BLaER1 treated with 17β-estradiol and CSF1 and Interleukin-3, amounts not matched to agents 10 nM and 100 nM (cell line): ENCODE measurements at regions not wholly inside any gene's neighbourhood (a gene's known extent, or its start where the extent isn't known, plus 50 kb on each side); places are given as distances from the start of the nearest gene placed in this dataset.
A peak's percentile ranks its signal among the peaks of the same experiment; 100 is the strongest.

Experiments
- H3K27ac ChIP-seq, 11 experiments: shearing (Covaris generic); formaldehyde crosslinking; 2 replicates each; pipeline ENCODE4 v1.8.1; 2022
- H3K27me3 ChIP-seq, 11 experiments: shearing (Covaris generic); formaldehyde crosslinking; 2 replicates each; pipeline ENCODE4 v1.8.1; 2022
- H3K36me3 ChIP-seq, 11 experiments: shearing (Covaris generic); formaldehyde crosslinking; 2 replicates each; pipeline ENCODE4 v1.8.1; 2022
- H3K4me1 ChIP-seq, 10 experiments: shearing (Covaris generic); formaldehyde crosslinking; 2 replicates each; pipeline ENCODE4 v1.8.1; 2022
- H3K4me2 ChIP-seq, 11 experiments: shearing (Covaris generic); formaldehyde crosslinking; 2 replicates each; pipeline ENCODE4 v1.8.1; 2022
- H3K4me3 ChIP-seq, 10 experiments: shearing (Covaris generic); formaldehyde crosslinking; 2 replicates each; pipeline ENCODE4 v1.8.1; 2022
- H3K9ac ChIP-seq, 11 experiments: shearing (Covaris generic); formaldehyde crosslinking; 2 replicates each; pipeline ENCODE4 v1.8.1; 2022
- H3K9me3 ChIP-seq, 11 experiments: shearing (Covaris generic); formaldehyde crosslinking; replicated peaks in 1 of 11; 2 replicates each; pipeline ENCODE4 v1.8.1; 2022
- H4K20me1 ChIP-seq, 11 experiments: shearing (Covaris generic); formaldehyde crosslinking; 2 replicates each; pipeline ENCODE4 v1.8.1; 2022
- Cebpa-rat ChIP-seq, 11 experiments: shearing (Covaris generic); IDR thresholded peaks; 2 replicates each; pipeline ENCODE4 v1.8.1; 2022

DNA sequence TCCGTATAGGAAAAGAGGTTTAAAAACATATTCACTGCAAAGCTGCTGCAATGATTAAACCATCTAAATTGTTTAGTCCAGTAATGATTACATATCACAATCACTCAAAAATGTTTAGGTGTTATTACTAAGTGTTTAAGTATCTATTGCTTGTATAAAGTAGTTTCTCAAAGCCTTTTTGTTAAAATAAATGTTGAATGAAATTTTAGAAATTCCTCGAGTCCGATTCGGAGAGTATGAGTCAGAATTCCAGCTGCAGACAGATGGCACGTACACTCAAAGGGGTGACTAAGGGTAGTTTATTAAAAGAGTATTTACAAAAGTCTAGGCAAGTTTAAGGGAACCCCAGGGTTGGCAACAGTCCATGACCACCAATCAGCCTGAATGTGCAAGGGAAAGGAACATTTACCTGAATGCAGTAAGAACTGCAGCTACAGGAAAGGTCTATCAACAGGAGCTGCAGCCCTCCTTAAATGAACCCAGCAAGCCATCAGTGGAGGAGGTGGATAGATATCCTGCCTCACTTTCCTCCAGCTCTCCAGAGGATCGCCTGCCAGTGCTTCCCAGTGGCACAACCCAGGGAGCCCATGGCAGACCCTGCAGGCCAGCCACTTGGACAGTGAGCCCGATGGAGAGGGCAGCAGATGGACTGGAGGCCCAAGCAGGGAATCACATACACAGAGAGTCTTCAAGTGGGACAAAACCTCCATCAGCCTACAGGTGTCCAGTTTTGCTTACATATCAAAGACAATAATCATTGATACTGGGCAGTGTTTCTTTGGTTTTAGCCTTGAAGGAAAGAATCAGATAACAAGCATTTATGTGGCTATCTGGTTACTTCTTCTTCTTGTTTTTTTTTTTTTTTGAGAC, 92.1 kb upstream of the SLC44A3 start:
- peaks cover 0 to 6% (median 0%) of the 10 kb centered on the region in 11 experiments; a peak in 2 of 22 replicates for H3K9me3 ChIP-seq
- H3K27ac ChIP-seq, result no peak overlapping the region
- no peak overlapping the region for H3K9ac ChIP-seq
- no peaks in the 10 kb centered on the region for H4K20me1 ChIP-seq
- no peak overlapping the region for H3K4me3 ChIP-seq
- H3K4me2 ChIP-seq, result no peak overlapping the region
- no peaks in the 10 kb centered on the region for H3K36me3 ChIP-seq
- H3K27me3 ChIP-seq, result no peaks in the 10 kb centered on the region
- TF ChIP-seq Cebpa-rat (IDR thresholded peaks at IDR 0.05), result no peak
- H3K4me1 ChIP-seq, result peaks cover 0 to 17% (median 0%) of the 10 kb centered on the region in 10 experiments; a peak in 7 of 20 replicates

DNA sequence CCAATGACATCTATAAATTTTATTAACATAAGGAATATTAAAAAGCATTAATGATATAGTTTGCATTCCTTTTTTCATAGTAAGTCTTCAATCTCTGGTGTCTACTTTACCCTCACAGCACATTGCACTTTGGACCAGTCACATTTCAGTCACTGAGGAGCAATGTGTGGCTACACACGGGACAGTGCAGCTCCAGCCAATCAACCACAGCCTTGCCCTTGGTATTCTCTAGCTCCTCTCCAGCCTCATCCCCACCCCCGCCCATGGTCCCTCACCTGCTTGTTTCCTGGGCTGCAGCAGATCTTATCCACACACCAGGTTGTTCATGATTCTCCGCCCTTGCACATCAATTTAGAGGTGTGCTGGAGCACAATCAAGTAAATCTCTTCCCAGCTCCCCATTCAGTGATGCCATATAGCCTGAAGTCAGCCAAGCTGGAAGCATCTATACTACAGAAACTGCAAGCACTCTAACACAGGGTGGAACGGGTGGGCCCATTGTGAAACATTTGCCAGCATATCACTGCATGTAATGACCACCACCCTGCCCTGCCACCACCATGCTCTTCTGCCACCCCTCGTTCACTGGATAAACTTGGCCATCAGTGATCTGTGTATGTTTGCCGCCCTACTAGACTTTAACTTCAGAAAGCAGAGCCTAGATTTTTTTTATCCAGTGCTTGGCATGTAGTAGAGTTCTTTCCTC, 93.0 kb upstream of the SLC44A3 start:
- Histone ChIP-seq H4K20me1 (no peaks in the 10 kb centered on the region), H3K4me1 (peaks cover 4 to 26% (median 8%) of the 10 kb centered on the region in 10 experiments), H3K27ac (no peak overlapping the region), H3K9ac (no peak overlapping the region), H3K9me3 (peaks cover 0 to 6% (median 0%) of the 10 kb centered on the region in 11 experiments; a peak in 2 of 22 replicates), H3K27me3 (no peaks in the 10 kb centered on the region), H3K4me2 (no peak overlapping the region), H3K4me3 (no peak overlapping the region), H3K36me3 (no peaks in the 10 kb centered on the region)
- no peak for TF ChIP-seq Cebpa-rat (IDR thresholded peaks at IDR 0.05)

DNA sequence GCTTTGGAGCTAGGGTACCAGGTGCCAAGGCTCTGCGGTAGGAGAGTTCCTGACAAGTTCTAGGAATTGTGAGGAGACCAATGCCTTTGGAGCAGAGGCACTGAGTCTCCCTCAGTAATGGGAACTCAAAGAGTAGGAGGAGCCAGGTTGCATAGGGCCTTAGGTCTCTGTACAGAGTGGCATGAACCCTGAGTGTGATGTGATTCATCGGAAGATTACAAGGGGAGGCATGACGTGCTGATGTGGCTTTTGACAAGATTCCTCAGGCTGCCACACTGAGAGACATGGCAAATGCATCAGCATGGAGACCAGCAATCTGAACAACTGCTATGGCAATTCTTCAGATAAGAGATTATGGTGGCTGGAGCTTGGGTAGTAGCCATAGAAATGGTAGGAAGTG, 94.6 kb upstream of the SLC44A3 start:
- H3K36me3 ChIP-seq, result no peaks in the 10 kb centered on the region
- peaks cover 0 to 6% (median 0%) of the 10 kb centered on the region in 11 experiments; a peak in 2 of 22 replicates for H3K9me3 ChIP-seq
- no peak overlapping the region for H3K9ac ChIP-seq
- no peaks in the 10 kb centered on the region for H4K20me1 ChIP-seq
- no peak overlapping the region for H3K27ac ChIP-seq
- H3K4me1 ChIP-seq, result peaks cover 20 to 42% (median 24%) of the 10 kb centered on the region in 10 experiments
- no peak overlapping the region for H3K4me3 ChIP-seq
- H3K4me2 ChIP-seq, result no peak overlapping the region
- TF ChIP-seq Cebpa-rat (IDR thresholded peaks at IDR 0.05), result no peak
- no peaks in the 10 kb centered on the region for H3K27me3 ChIP-seq

- peaks cover 33 to 59% (median 38%) of the 10 kb centered on the region in 10 experiments for H3K4me1 ChIP-seq
- no peaks in the 10 kb centered on the region for H3K36me3 ChIP-seq
- peak overlapping the region in 4 of 11 experiments; percentile 0 to 86 (median 14); a peak in 4 of 22 replicates for H3K4me2 ChIP-seq
- H3K4me3 ChIP-seq, result no peak overlapping the region
- no peaks in the 10 kb centered on the region for H4K20me1 ChIP-seq
- no peak overlapping the region for H3K9ac ChIP-seq
- no peak for TF ChIP-seq Cebpa-rat (IDR thresholded peaks at IDR 0.05)
- H3K9me3 ChIP-seq, result no peaks in the 10 kb centered on the region
- H3K27me3 ChIP-seq, result no peaks in the 10 kb centered on the region
- H3K27ac ChIP-seq, result peak overlapping the region in 6 of 11 experiments; percentile 30 to 85 (median 81); a peak in 8 of 22 replicates
Measured at GRCh38 chr1:94723894-94724293, 96.3 kb upstream of the SLC44A3 start.

- Histone ChIP-seq H3K4me2 (peak overlapping the region in 3 of 11 experiments; percentile 0 to 86 (median 24); a peak in 3 of 22 replicates), H3K27me3 (no peaks in the 10 kb centered on the region), H3K36me3 (no peaks in the 10 kb centered on the region), H4K20me1 (no peaks in the 10 kb centered on the region), H3K27ac (peak overlapping the region in 6 of 11 experiments; percentile 30 to 85 (median 81); a peak in 11 of 22 replicates), H3K9ac (no peak overlapping the region), H3K4me1 (peaks cover 33 to 61% (median 38%) of the 10 kb centered on the region in 10 experiments), H3K4me3 (no peak overlapping the region), H3K9me3 (no peaks in the 10 kb centered on the region)
- TF ChIP-seq Cebpa-rat (IDR thresholded peaks at IDR 0.05), result no peak
Measured at GRCh38 chr1:94723463-94723862, 96.7 kb upstream of the SLC44A3 start.

DNA sequence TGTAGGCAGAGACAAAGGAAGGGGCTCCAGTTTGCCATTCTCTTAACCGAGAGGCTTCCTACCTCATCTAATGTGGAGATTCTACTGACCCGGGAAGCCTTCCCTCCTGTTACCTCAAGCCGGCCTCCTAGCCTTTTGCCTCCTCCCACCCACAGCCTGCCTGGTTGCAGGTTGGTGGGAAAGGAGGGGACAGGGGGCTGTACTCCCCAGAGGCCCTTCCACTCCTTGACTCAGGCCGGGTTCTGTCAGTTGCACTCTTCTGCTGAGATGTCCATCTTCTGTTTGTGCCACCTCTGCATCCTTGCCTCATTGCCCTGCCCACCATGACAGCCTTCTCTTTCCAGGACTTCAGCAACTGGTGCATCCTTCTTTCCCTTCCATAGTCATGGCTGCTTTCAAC, 98.0 kb upstream of the SLC44A3 start:
- H3K4me3 ChIP-seq, result no peak overlapping the region
- H3K36me3 ChIP-seq, result no peaks in the 10 kb centered on the region
- no peak for TF ChIP-seq Cebpa-rat (IDR thresholded peaks at IDR 0.05)
- peak overlapping the region; percentile 63 to 86 (median 79) for H3K4me2 ChIP-seq
- peak overlapping the region in 9 of 11 experiments; percentile 3 to 67 (median 50); a peak in 15 of 22 replicates for H3K9ac ChIP-seq
- H3K4me1 ChIP-seq, result peaks cover 33 to 70% (median 44%) of the 10 kb centered on the region in 10 experiments
- H4K20me1 ChIP-seq, result no peaks in the 10 kb centered on the region
- H3K9me3 ChIP-seq, result peaks cover 0 to 3% (median 0%) of the 10 kb centered on the region in 11 experiments; a peak in 1 of 22 replicates
- H3K27ac ChIP-seq, result peak overlapping the region in 9 of 11 experiments; percentile 71 to 85 (median 81); a peak in 18 of 22 replicates
- H3K27me3 ChIP-seq, result no peaks in the 10 kb centered on the region

DNA sequence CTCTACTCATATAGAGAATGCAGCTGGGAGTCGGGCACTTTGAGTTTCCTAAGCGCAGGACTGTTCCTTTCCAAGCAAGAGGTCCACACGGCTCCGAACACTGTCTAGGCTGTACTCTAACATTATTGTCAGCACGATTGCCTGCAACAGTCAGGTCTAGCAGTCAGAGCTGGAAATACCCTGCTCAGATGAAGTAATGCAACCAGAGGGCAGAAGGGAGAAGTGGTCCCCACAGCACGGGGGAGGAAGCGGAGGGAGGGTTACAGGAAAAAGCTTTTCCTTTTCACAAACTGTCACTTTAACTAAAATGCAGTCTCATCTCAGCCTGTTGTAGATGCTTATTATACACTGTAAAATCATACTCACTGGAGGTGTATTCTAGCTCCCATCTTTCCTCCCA, 98.9 kb upstream of the SLC44A3 start:
- Histone ChIP-seq H3K4me3 (peak overlapping the region in 4 of 10 experiments; percentile 2 to 17 (median 9); a peak in 4 of 20 replicates), H3K36me3 (no peaks in the 10 kb centered on the region), H3K27ac (peak overlapping the region in 10 of 11 experiments; percentile 61 to 85 (median 80); a peak in 20 of 22 replicates), H3K9me3 (peaks cover 0 to 3% (median 0%) of the 10 kb centered on the region in 11 experiments; a peak in 1 of 22 replicates), H4K20me1 (no peaks in the 10 kb centered on the region), H3K4me1 (peaks cover 34 to 79% (median 53%) of the 10 kb centered on the region in 10 experiments), H3K4me2 (peak overlapping the region; percentile 63 to 86 (median 79)), H3K27me3 (no peaks in the 10 kb centered on the region), H3K9ac (peak overlapping the region in 9 of 11 experiments; percentile 2 to 67 (median 56); a peak in 16 of 22 replicates)
- peak in 9 of 11 experiments; percentile 16 to 92 (median 66); a peak in 15 of 22 replicates for TF ChIP-seq Cebpa-rat (IDR thresholded peaks at IDR 0.05)

- H3K27me3 ChIP-seq, result no peaks in the 10 kb centered on the region
- H3K4me2 ChIP-seq, result peak overlapping the region; percentile 63 to 86 (median 79)
- H3K4me1 ChIP-seq, result peaks cover 40 to 90% (median 59%) of the 10 kb centered on the region in 10 experiments
- no peaks in the 10 kb centered on the region for H3K36me3 ChIP-seq
- TF ChIP-seq Cebpa-rat (IDR thresholded peaks at IDR 0.05), result no peak
- H3K9ac ChIP-seq, result peak overlapping the region in 9 of 11 experiments; percentile 2 to 67 (median 56); a peak in 14 of 22 replicates
- peak overlapping the region in 1 of 10 experiments; percentile 16; a peak in 1 of 20 replicates for H3K4me3 ChIP-seq
- H3K9me3 ChIP-seq, result peaks cover 0 to 3% (median 0%) of the 10 kb centered on the region in 11 experiments; a peak in 1 of 22 replicates
- H4K20me1 ChIP-seq, result no peaks in the 10 kb centered on the region
- H3K27ac ChIP-seq, result peak overlapping the region in 10 of 11 experiments; percentile 61 to 85 (median 80); a peak in 20 of 22 replicates
Measured at GRCh38 chr1:94719926-94720793, 100.0 kb upstream of the SLC44A3 start.
